ENCODE measurements at regions not wholly inside any gene's neighbourhood (a gene's known extent, or its start where the extent isn't known, plus 50 kb on each side); places are given as distances from the start of the nearest gene placed in this dataset.

DNA sequence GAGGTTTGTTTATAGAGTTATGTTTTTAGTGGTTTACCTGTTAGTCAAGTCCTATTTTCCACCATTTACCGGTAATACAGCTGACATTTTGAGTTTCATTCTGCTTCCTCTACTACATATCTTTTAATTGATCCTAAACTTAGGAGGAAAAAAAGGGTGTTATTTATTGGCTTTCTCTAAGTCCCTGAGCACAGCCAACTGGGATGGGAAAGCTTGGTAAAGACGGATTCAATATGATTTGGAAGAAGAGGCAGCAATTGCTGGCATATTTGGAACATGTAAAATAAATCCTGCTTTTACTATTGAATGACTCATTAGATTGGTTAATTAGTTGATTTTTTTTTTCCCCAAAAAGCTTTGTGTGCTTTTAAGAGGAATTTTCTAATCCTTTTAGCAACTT is 475.7 kb downstream of the PRKD1 start:
- TF ChIP-seq, protein P1, sequence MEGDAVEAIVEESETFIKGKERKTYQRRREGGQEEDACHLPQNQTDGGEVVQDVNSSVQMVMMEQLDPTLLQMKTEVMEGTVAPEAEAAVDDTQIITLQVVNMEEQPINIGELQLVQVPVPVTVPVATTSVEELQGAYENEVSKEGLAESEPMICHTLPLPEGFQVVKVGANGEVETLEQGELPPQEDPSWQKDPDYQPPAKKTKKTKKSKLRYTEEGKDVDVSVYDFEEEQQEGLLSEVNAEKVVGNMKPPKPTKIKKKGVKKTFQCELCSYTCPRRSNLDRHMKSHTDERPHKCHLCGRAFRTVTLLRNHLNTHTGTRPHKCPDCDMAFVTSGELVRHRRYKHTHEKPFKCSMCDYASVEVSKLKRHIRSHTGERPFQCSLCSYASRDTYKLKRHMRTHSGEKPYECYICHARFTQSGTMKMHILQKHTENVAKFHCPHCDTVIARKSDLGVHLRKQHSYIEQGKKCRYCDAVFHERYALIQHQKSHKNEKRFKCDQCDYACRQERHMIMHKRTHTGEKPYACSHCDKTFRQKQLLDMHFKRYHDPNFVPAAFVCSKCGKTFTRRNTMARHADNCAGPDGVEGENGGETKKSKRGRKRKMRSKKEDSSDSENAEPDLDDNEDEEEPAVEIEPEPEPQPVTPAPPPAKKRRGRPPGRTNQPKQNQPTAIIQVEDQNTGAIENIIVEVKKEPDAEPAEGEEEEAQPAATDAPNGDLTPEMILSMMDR (IDR thresholded peaks at IDR 0.05; ENCODE audit: borderline replicate concordance, extremely low read depth, insufficient read depth), result no peak
- no peak overlapping the region for H3K4me3 ChIP-seq (ENCODE audit: low read length in 3 of 3)
- intact Hi-C loops (cut with DNase I), result no loop called here
- H3K4me1 ChIP-seq (ENCODE audit: control insufficient read depth in 2 of 3, insufficient read depth in 2 of 3, low read depth in 1 of 3, low read length in 3 of 3), result no peaks in the 10 kb centered on the region
- no peak overlapping the region for H3K27ac ChIP-seq (ENCODE audit: low read depth in 2 of 2, low read length in 2 of 2)
- no peak overlapping the region for H3K9ac ChIP-seq (ENCODE audit: low read length in 3 of 3)
- no peaks in the 10 kb centered on the region for H3K9me3 ChIP-seq (ENCODE audit: control insufficient read depth in 2 of 3, insufficient read depth in 1 of 3, low read length in 3 of 3)
- H3K36me3 ChIP-seq (ENCODE audit: control insufficient read depth in 2 of 3, insufficient read depth in 3 of 3, low read length in 3 of 3), result no peaks in the 10 kb centered on the region
- FAIRE-seq (no peak), DNase-seq (no peak)
- no peaks in the 10 kb centered on the region for H3K27me3 ChIP-seq (ENCODE audit: control insufficient read depth, insufficient read depth, low read length)

DNA sequence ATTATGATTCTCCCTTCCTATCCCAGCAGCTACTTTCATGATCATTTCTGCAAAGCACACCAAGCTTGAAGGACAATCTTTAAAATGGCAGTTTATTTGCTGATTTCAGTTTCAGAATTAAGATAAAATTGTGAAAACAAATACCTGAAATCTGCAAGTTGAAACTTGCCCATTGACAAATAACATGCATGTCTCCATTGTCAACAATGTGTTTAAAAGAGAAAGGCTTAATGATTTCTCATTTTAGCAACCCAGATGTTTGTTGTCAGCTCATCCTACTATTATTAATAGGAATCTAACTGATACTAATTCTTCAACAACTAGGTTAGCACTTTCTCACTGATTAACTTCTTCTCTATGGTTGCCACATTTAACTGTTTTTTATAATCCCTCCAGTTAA is 474.6 kb downstream of the PRKD1 start:
- Histone ChIP-seq H3K9me3 (ENCODE audit: control insufficient read depth in 2 of 3, insufficient read depth in 1 of 3, low read length in 3 of 3) (no peaks in the 10 kb centered on the region), H3K27me3 (ENCODE audit: control insufficient read depth, insufficient read depth, low read length) (no peaks in the 10 kb centered on the region), H3K9ac (ENCODE audit: low read length in 3 of 3) (no peak overlapping the region), H3K4me1 (ENCODE audit: control insufficient read depth in 2 of 3, insufficient read depth in 2 of 3, low read depth in 1 of 3, low read length in 3 of 3) (no peaks in the 10 kb centered on the region), H3K4me3 (ENCODE audit: low read length in 3 of 3) (no peak overlapping the region), H3K36me3 (ENCODE audit: control insufficient read depth in 2 of 3, insufficient read depth in 3 of 3, low read length in 3 of 3) (no peaks in the 10 kb centered on the region), H3K27ac (ENCODE audit: low read depth in 2 of 2, low read length in 2 of 2) (no peak overlapping the region)
- no peak for FAIRE-seq
- intact Hi-C loops (cut with DNase I), result no loop called here
- DNase-seq, result no peak
- TF ChIP-seq, protein P1 (IDR thresholded peaks at IDR 0.05; ENCODE audit: borderline replicate concordance, extremely low read depth, insufficient read depth), result no peak

DNA sequence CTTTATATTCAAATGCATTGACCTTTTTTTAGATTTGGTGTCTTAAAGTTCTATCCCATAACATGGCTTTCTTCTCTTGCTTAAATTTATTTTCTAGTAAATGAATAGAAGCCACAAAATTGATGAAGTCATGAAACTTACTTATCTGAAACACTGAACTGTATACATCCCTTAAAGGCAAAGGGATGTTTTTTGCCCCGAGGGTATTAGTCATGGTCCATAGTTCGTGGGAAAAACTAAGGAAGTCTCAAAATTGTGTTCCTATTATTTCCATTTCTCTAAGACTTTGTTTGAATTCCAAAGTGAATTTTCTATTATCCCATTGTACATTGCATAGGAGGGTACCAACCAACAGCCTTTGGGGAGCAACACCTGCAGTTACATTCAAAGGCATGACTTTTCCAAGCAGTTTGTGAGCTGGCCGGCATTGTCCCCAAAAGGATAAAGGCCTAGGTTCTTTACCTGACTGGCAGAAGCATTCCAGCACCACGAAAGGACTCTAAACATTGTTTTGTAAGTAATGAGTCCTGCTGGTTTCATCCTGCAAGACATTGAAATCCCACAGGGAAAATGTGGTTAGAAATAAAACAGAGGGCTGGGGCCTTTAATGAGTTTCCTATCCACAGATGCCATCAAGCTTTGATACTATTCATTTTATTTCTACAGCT is 473.5 kb downstream of the PRKD1 start:
- TF ChIP-seq, protein P1 (IDR thresholded peaks at IDR 0.05; ENCODE audit: borderline replicate concordance, extremely low read depth, insufficient read depth), result no peak
- Histone ChIP-seq H3K36me3 (ENCODE audit: control insufficient read depth in 2 of 3, insufficient read depth in 3 of 3, low read length in 3 of 3) (no peaks in the 10 kb centered on the region), H3K27me3 (ENCODE audit: control insufficient read depth, insufficient read depth, low read length) (no peaks in the 10 kb centered on the region), H3K9me3 (ENCODE audit: control insufficient read depth in 2 of 3, insufficient read depth in 1 of 3, low read length in 3 of 3) (no peaks in the 10 kb centered on the region), H3K4me3 (ENCODE audit: low read length in 3 of 3) (no peak overlapping the region), H3K4me1 (ENCODE audit: control insufficient read depth in 2 of 3, insufficient read depth in 2 of 3, low read depth in 1 of 3, low read length in 3 of 3) (no peaks in the 10 kb centered on the region), H3K9ac (ENCODE audit: low read length in 3 of 3) (no peak overlapping the region), H3K27ac (ENCODE audit: low read depth in 2 of 2, low read length in 2 of 2) (no peak overlapping the region)
- intact Hi-C loops (cut with DNase I), result no loop called here
- no peak for FAIRE-seq
- no peak for DNase-seq

DNA sequence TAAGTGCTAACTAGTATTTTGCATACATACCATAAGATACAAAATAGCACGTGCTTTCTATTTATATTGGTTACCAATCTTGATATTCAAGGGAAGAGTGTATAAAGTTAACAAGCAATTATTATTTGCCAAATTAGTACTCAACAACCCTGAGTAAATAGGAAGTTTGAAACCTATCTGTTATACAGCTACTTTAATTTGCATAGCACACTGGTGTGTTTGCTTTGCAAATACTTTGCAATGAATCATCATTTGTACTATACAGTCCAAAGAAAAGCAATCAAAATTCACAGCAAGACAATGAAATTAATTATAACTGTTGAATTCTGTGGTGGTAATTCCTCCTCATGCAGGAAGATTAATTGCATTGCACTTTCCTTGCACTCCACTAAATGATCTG is 469.1 kb downstream of the PRKD1 start:
- no peak overlapping the region for H3K27ac ChIP-seq (ENCODE audit: low read depth in 2 of 2, low read length in 2 of 2)
- no peak overlapping the region for H3K4me3 ChIP-seq (ENCODE audit: low read length in 3 of 3)
- intact Hi-C loops (cut with DNase I), result no loop called here
- no peaks in the 10 kb centered on the region for H3K36me3 ChIP-seq (ENCODE audit: control insufficient read depth in 2 of 3, insufficient read depth in 3 of 3, low read length in 3 of 3)
- no peaks in the 10 kb centered on the region for H3K27me3 ChIP-seq (ENCODE audit: control insufficient read depth, insufficient read depth, low read length)
- no peak for DNase-seq
- TF ChIP-seq, protein P1 (IDR thresholded peaks at IDR 0.05; ENCODE audit: borderline replicate concordance, extremely low read depth, insufficient read depth), result no peak
- FAIRE-seq, result no peak
- H3K9ac ChIP-seq (ENCODE audit: low read length in 3 of 3), result no peak overlapping the region
- no peaks in the 10 kb centered on the region for H3K9me3 ChIP-seq (ENCODE audit: control insufficient read depth in 2 of 3, insufficient read depth in 1 of 3, low read length in 3 of 3)
- H3K4me1 ChIP-seq (ENCODE audit: control insufficient read depth in 2 of 3, insufficient read depth in 2 of 3, low read depth in 1 of 3, low read length in 3 of 3), result no peaks in the 10 kb centered on the region
